A549 (cell line): ENCODE measurements at regions not wholly inside any gene's neighbourhood (a gene's known extent, or its start where the extent isn't known, plus 50 kb on each side); places are given as distances from the start of the nearest gene placed in this dataset.

ENCODE experiments used
- ATAC-seq, 2 experiments: fragments of 200-7000 bp in 1 of 2; fragments of >200 bp in 1 of 2; cut with Nextera tagmentation in 1 of 2; cut with Tn5 transposase in 1 of 2; 3 replicates each; pipeline versions ENCODE4 v1.8.0 to v1.9.1; 2018 to 2020; ENCODE audit warnings: mild to moderate bottlenecking in 1 of 2, moderate library complexity in 1 of 2
- CTCF ChIA-PET: fragments of 300-600 bp; sonication (Branson Sonifier 250); formaldehyde crosslinking; extraction: SDS; loops from one replicate; lab custom pipeline; 2021; ENCODE audit warnings: antibody characterized with exemption, inconsistent platforms; lab: Yijun Ruan, JAX
- POLR2A ChIA-PET: fragments of 350-600 bp; formaldehyde crosslinking; extraction: SDS; loops from one replicate; lab custom pipeline; 2021; ENCODE audit warnings: antibody characterized with exemption, inconsistent platforms; lab: Yijun Ruan, JAX
- DNase-seq, 2 experiments: peaks; one replicate each; pipeline versions ENCODE4 v3.0.0 to v3.0.0-alpha.2; 2011 to 2016; ENCODE audit warnings: low read depth in 1 of 2, low spot score in 1 of 2
- FAIRE-seq: peaks from 2 replicates; lab custom pipeline; 2011; peaks lifted over from hg19 to GRCh38; lab: Jason Lieb, UNC
- H3K27ac ChIP-seq, 2 experiments: fragments of >200 bp; sonication (Bioruptor Twin); formaldehyde crosslinking; 3 replicates each; pipeline ENCODE4 v1.5.1; 2016 to 2017
- H3K4me1 ChIP-seq: fragments of >200 bp; sonication (Bioruptor Twin); formaldehyde crosslinking; 3 replicates; pipeline ENCODE4 v1.6.1; 2016
- H3K4me2 ChIP-seq: fragments of >200 bp; sonication (Bioruptor Twin); formaldehyde crosslinking; 3 replicates; pipeline ENCODE4 v1.6.1; 2016
- H3K4me3 ChIP-seq: fragments of >200 bp; sonication (Bioruptor Twin); formaldehyde crosslinking; 3 replicates; pipeline ENCODE4 v1.5.1; 2016
- H3K9me3 ChIP-seq: fragments of >200 bp; sonication (Bioruptor Twin); formaldehyde crosslinking; 3 replicates; pipeline ENCODE4 v1.6.1; 2016
- CBX2 ChIP-seq: fragments of 200-600 bp; sonication (generic); IDR thresholded peaks from 2 replicates; pipeline ENCODE4 v1.6.1; 2016; ENCODE audit warnings: low read depth, mild to moderate bottlenecking, borderline replicate concordance
- CBX8 ChIP-seq: fragments of 200-600 bp; sonication (generic); IDR thresholded peaks from 2 replicates; pipeline ENCODE4 v1.6.1; 2016
- EHMT2 ChIP-seq: fragments of 200-600 bp; sonication (generic); IDR thresholded peaks from 2 replicates; pipeline ENCODE4 v1.6.1; 2016; ENCODE audit warnings: antibody characterized with exemption, low read depth, mild to moderate bottlenecking, moderate library complexity
- ELK1 ChIP-seq: fragments of 150-350 bp; IDR thresholded peaks from 2 replicates; pipeline ENCODE4 v1.6.1; 2014; ENCODE audit warnings: low read depth, mild to moderate bottlenecking, low read length
- FOSB ChIP-seq: fragments of 250-450 bp; sonication (Bioruptor Pico); IDR thresholded peaks from 2 replicates; pipeline ENCODE4 v1.5.0; 2020; ENCODE audit warnings: mild to moderate bottlenecking, moderate library complexity
- FOSL2 ChIP-seq, 2 experiments: fragments of 450-650 bp in 1 of 2; fragments of >200 bp in 1 of 2; sonication (Bioruptor Twin) in 1 of 2; formaldehyde crosslinking; IDR thresholded peaks; 2 replicates each; pipeline versions ENCODE4 v1.5.0 to v1.6.1; 2016 to 2020; ENCODE audit warnings: mild to moderate bottlenecking in 1 of 2, moderate library complexity in 1 of 2
- FOXS1 ChIP-seq: fragments of 250-450 bp; sonication (Bioruptor Pico); IDR thresholded peaks from 2 replicates; pipeline ENCODE4 v1.5.0; 2020; ENCODE audit warnings: mild to moderate bottlenecking, moderate library complexity
- GATA3 ChIP-seq: IDR thresholded peaks from 2 replicates; pipeline ENCODE4 v1.6.1; 2012; ENCODE audit warnings: borderline replicate concordance
- HES2 ChIP-seq: fragments of >200 bp; sonication (Bioruptor Twin); formaldehyde crosslinking; IDR thresholded peaks from 2 replicates; pipeline ENCODE4 v1.6.1; 2016
- HMGXB4 ChIP-seq: fragments of 250-450 bp; sonication (Bioruptor Pico); IDR thresholded peaks from 2 replicates; pipeline ENCODE4 v1.5.0; 2021; ENCODE audit warnings: mild to moderate bottlenecking, moderate library complexity, borderline replicate concordance
- JUN ChIP-seq, 2 experiments: fragments of >200 bp; sonication (Bioruptor Twin); formaldehyde crosslinking; IDR thresholded peaks; 2 replicates in 1 of 2; 3 replicates in 1 of 2; pipeline ENCODE4 v1.6.1; 2016 to 2017
- JUNB ChIP-seq: fragments of >200 bp; sonication (Bioruptor Twin); formaldehyde crosslinking; IDR thresholded peaks from 2 replicates; pipeline ENCODE4 v1.6.1; 2016
- MYC ChIP-seq: IDR thresholded peaks from 2 replicates; pipeline ENCODE4 v1.6.1; 2012; ENCODE audit warnings: mild to moderate bottlenecking, inconsistent platforms, low read length, improper control_type of control experiment, borderline replicate concordance
- NFE2L2 ChIP-seq: fragments of 150-350 bp; conservative IDR thresholded peaks from 2 replicates; pipeline ENCODE4 v1.6.1; 2014; ENCODE audit warnings: low read length
- PBX3 ChIP-seq: IDR thresholded peaks from 2 replicates; pipeline ENCODE4 v1.6.1; 2012
- RCOR1 ChIP-seq: fragments of 150-350 bp; IDR thresholded peaks from 2 replicates; pipeline ENCODE4 v1.6.1; 2014; ENCODE audit warnings: antibody characterized with exemption, low read length, low read depth
- SREBF2 ChIP-seq: fragments of 450-650 bp; IDR thresholded peaks from 2 replicates; pipeline ENCODE4 v1.6.1; 2014; ENCODE audit warnings: mild to moderate bottlenecking, moderate library complexity
- TFCP2L1 ChIP-seq: fragments of 250-450 bp; sonication (Bioruptor Pico); IDR thresholded peaks from 2 replicates; pipeline ENCODE4 v1.5.0; 2021; ENCODE audit warnings: mild to moderate bottlenecking
- TP53 ChIP-seq: fragments of 250-450 bp; sonication (Bioruptor Pico); IDR thresholded peaks from 2 replicates; pipeline ENCODE4 v1.5.0; 2021; ENCODE audit warnings: mild to moderate bottlenecking, moderate library complexity
- USF2 ChIP-seq: fragments of 450-650 bp; IDR thresholded peaks from 2 replicates; pipeline ENCODE4 v1.6.1; 2014; ENCODE audit warnings: antibody characterized with exemption
- ZNF302 ChIP-seq: fragments of 250-450 bp; sonication (Bioruptor Pico); IDR thresholded peaks from 2 replicates; pipeline ENCODE4 v1.9.0; 2021; ENCODE audit warnings: inconsistent platforms, mild to moderate bottlenecking, moderate library complexity
- ZSCAN20 ChIP-seq: fragments of 250-450 bp; sonication (Bioruptor Pico); IDR thresholded peaks from 2 replicates; pipeline ENCODE4 v1.8.0; 2022; ENCODE audit warnings: mild to moderate bottlenecking, moderate library complexity
- WGBS: methylation state at CpG from one replicate; pipeline ENCODE4 v1.1.6; 2017; ENCODE audit errors: missing lambda C conversion rate; 5-methylcytosine and 5-hydroxymethylcytosine counted together

GRCh38 chr10:56782503-56782902 is 421.4 kb upstream of the ZWINT start:
- POLR2A ChIA-PET = no interaction called here
- CTCF ChIA-PET = no interaction called here
- no peak for DNase-seq

GRCh38 chr10:56771343-56771742 is 410.3 kb upstream of the ZWINT start:
- TF ChIP-seq PBX3 (no peak), JUN (IDR thresholded peaks at IDR 0.05) (no peak), USF2 (no peak)
- DNase-seq = no peak
- Histone ChIP-seq H3K4me2 (no peak overlapping the region), H3K4me1 (no peaks in the 10 kb centered on the region), H3K4me3 (no peak overlapping the region), H3K27ac (no peak overlapping the region), H3K9me3 (peaks cover 5% of the 10 kb centered on the region; the same call in 2 of the 3 replicates)
- CTCF ChIA-PET = interaction anchor here (0.9 kb wide), 1 partner anchor 19 kb away, joined by 3 read pairs; no protein-coding TSS in a partner anchor
- WGBS = no CpG with 5 or more reads among the region's 1 CpG
- POLR2A ChIA-PET = no interaction called here
- FAIRE-seq = no peak
- no peak for ATAC-seq

More at GRCh38 chr10:56782503-56782902, 421.4 kb upstream of the ZWINT start:
- Histone ChIP-seq H3K27ac (no peak overlapping the region), H3K4me2 (no peak overlapping the region), H3K9me3 (peaks cover 5% of the 10 kb centered on the region; the same call in 1 of the 3 replicates), H3K4me3 (no peak overlapping the region), H3K4me1 (no peaks in the 10 kb centered on the region)
- ATAC-seq = no peak
- 4% methylated on average over 4 of the region's 4 CpGs for WGBS
- no peak for TF ChIP-seq CBX8
- TF ChIP-seq TFCP2L1 (CRISPR knock-in tag) = no peak
- TF ChIP-seq JUNB = no peak
- TF ChIP-seq ZNF302 (CRISPR knock-in tag) = no peak
- TF ChIP-seq FOSL2 (IDR thresholded peaks at IDR 0.05) = no peak
- TF ChIP-seq FOSL2 (CRISPR knock-in tag; IDR thresholded peaks at IDR 0.05) = no peak
- no peak for TF ChIP-seq CBX2
- TF ChIP-seq GATA3 = no peak
- FAIRE-seq = no peak

GRCh38 chr10:56763090-56763489 is 402.0 kb upstream of the ZWINT start:
- Histone ChIP-seq H3K4me2 (no peak overlapping the region), H3K4me3 (no peak overlapping the region), H3K4me1 (no peaks in the 10 kb centered on the region), H3K27ac (no peak overlapping the region), H3K9me3 (no peaks in the 10 kb centered on the region)
- no peak for ATAC-seq
- 11% methylated on average over 1 of the region's 2 CpGs for WGBS
- no peak for DNase-seq
- no peak for FAIRE-seq
- no peak for TF ChIP-seq RCOR1
- no peak for TF ChIP-seq CBX8
- TF ChIP-seq FOXS1 (CRISPR knock-in tag) = no peak
- TF ChIP-seq ZSCAN20 (CRISPR knock-in tag) = no peak
- TF ChIP-seq PBX3 = no peak
- TF ChIP-seq EHMT2 = no peak
- TF ChIP-seq ELK1 = no peak
- TF ChIP-seq CBX2 = no peak
- TF ChIP-seq HMGXB4 (CRISPR knock-in tag) = no peak
- TF ChIP-seq MYC = no peak
- no peak for TF ChIP-seq NFE2L2
- TF ChIP-seq TP53 (CRISPR knock-in tag) = no peak
- TF ChIP-seq SREBF2 = no peak
- TF ChIP-seq FOSB (CRISPR knock-in tag) = no peak
- TF ChIP-seq HES2 = no peak
- POLR2A ChIA-PET = no interaction called here
- CTCF ChIA-PET = no interaction called here
